Mammary epithelial cell (primary cell): ENCODE measurements at regions not wholly inside any gene's neighbourhood (a gene's known extent, or its start where the extent isn't known, plus 50 kb on each side); places are given as distances from the start of the nearest gene placed in this dataset.
"Not testable (repeated sequence)": the region's sequence is repeated elsewhere in the genome, so short reads cannot be mapped to it uniquely, and the experiment has no call there.

Source experiments
- EZH2 ChIP-seq: IDR thresholded peaks from 2 replicates; pipeline ENCODE4 v1.6.1; 2012; ENCODE audit warnings: low read length, inconsistent platforms, borderline replicate concordance
- TF ChIP-seq, protein P1 (sequence below), 2 donors: IDR thresholded peaks in 1 of 2; conservative IDR thresholded peaks in 1 of 2; 2 replicates each; pipeline ENCODE4 v1.5.1; 2011 to 2012; ENCODE audit warnings: inconsistent platforms in 2 of 2, low read length in 2 of 2, mild to moderate bottlenecking in 2 of 2, control low read depth in 1 of 2, low read depth in 1 of 2; ENCODE audit not compliant: insufficient read depth in 1 of 2; ENCODE audit errors: extremely low read depth in 1 of 2

DNA sequence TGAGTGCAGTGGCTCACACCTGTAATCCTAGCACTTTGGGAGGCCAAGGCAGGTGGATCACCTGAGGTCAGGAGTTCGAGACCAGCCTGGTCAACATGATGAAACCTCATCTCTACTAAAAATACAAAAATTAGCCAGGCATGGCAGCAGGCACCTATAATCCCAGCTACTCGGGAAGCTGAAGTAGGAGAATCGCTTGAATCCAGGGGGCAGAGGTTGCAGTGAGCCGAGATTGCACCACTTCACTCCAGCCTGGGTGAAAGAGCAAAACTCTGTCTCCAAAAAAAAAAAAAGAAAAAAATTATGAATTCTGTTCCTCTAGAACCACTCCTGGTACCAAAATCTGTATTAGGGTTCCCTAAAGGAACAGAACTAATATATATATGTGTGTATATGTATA lies 161.2 kb downstream of the CYP26A1 start:
- TF ChIP-seq, protein P1, sequence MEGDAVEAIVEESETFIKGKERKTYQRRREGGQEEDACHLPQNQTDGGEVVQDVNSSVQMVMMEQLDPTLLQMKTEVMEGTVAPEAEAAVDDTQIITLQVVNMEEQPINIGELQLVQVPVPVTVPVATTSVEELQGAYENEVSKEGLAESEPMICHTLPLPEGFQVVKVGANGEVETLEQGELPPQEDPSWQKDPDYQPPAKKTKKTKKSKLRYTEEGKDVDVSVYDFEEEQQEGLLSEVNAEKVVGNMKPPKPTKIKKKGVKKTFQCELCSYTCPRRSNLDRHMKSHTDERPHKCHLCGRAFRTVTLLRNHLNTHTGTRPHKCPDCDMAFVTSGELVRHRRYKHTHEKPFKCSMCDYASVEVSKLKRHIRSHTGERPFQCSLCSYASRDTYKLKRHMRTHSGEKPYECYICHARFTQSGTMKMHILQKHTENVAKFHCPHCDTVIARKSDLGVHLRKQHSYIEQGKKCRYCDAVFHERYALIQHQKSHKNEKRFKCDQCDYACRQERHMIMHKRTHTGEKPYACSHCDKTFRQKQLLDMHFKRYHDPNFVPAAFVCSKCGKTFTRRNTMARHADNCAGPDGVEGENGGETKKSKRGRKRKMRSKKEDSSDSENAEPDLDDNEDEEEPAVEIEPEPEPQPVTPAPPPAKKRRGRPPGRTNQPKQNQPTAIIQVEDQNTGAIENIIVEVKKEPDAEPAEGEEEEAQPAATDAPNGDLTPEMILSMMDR (conservative IDR thresholded peaks at IDR 0.05 in 1 of 2, IDR thresholded peaks at IDR 0.05 in 1 of 2; ENCODE audit: extremely low read depth in 1 of 2, insufficient read depth in 1 of 2, low read depth in 1 of 2, low read length in 2 of 2), result not testable (repeated sequence)
- not testable (repeated sequence) for TF ChIP-seq EZH2
